Mesothelial cell of epicardium (in vitro differentiated cells): ENCODE measurements at regions not wholly inside any gene's neighbourhood (a gene's known extent, or its start where the extent isn't known, plus 50 kb on each side); places are given as distances from the start of the nearest gene placed in this dataset.
"Not testable (repeated sequence)": the region's sequence is repeated elsewhere in the genome, so short reads cannot be mapped to it uniquely, and the experiment has no call there.

Experiments used
- DNase-seq, 2 experiments: peaks; one replicate each; pipeline ENCODE4 v3.0.0; 2021; ENCODE audit warnings: low spot score in 2 of 2; ENCODE audit not compliant: unreplicated experiment in 2 of 2
- H3K27ac Mint-ChIP-seq: 2 replicates; pipeline ENCODE4 v1.8.0; 2021; ENCODE audit warnings: mixed read lengths
- H3K27me3 Mint-ChIP-seq: 2 replicates; pipeline ENCODE4 v1.8.0; 2021; ENCODE audit warnings: low read depth, mixed read lengths
- H3K36me3 Mint-ChIP-seq: 2 replicates; pipeline ENCODE4 v1.8.0; 2021; ENCODE audit warnings: mixed read lengths
- H3K4me1 Mint-ChIP-seq: 2 replicates; pipeline ENCODE4 v1.8.0; 2021; ENCODE audit warnings: mixed read lengths
- H3K4me3 Mint-ChIP-seq: 2 replicates; pipeline ENCODE4 v1.8.0; 2021; ENCODE audit warnings: mild to moderate bottlenecking, moderate library complexity, mixed read lengths
- H3K9me3 Mint-ChIP-seq: 2 replicates; pipeline ENCODE4 v1.8.0; 2021; ENCODE audit warnings: mixed read lengths
- CTCF ChIP-seq: fragments of 200-600 bp; sonication (generic); IDR thresholded peaks from one replicate; pipeline ENCODE4 v1.5.0; 2021; ENCODE audit warnings: antibody characterized with exemption; ENCODE audit not compliant: unreplicated experiment

GRCh38 chr5:3155046-3155445, 403.6 kb upstream of the IRX2 start:
- H3K27ac Mint-ChIP-seq, result no peak overlapping the region
- H3K9me3 Mint-ChIP-seq, result peaks cover 7% of the 10 kb centered on the region

GRCh38 chr5:3153906-3154305, 402.4 kb upstream of the IRX2 start:
- Mint-ChIP-seq H3K27ac (no peak overlapping the region), H3K4me3 (no peak overlapping the region), H3K4me1 (peaks cover 15% of the 10 kb centered on the region), H3K9me3 (peaks cover 7% of the 10 kb centered on the region), H3K27me3 (peaks cover 10% of the 10 kb centered on the region), H3K36me3 (no peaks in the 10 kb centered on the region)
- no peak for DNase-seq
- TF ChIP-seq CTCF, result no peak

More at GRCh38 chr5:3155046-3155445, 403.6 kb upstream of the IRX2 start:
- no peaks in the 10 kb centered on the region for H3K36me3 Mint-ChIP-seq
- TF ChIP-seq CTCF, result no peak
- DNase-seq, result no peak
- peaks cover 3% of the 10 kb centered on the region for H3K27me3 Mint-ChIP-seq
- H3K4me1 Mint-ChIP-seq, result peaks cover 15% of the 10 kb centered on the region
- no peak overlapping the region for H3K4me3 Mint-ChIP-seq

- Mint-ChIP-seq H3K27me3 (peaks cover 11% of the 10 kb centered on the region), H3K4me3 (no peak overlapping the region), H3K4me1 (peaks cover 15% of the 10 kb centered on the region), H3K9me3 (peaks cover 4% of the 10 kb centered on the region), H3K27ac (no peak overlapping the region), H3K36me3 (no peaks in the 10 kb centered on the region)
- DNase-seq, result no peak
- TF ChIP-seq CTCF, result no peak
Observed at GRCh38 chr5:3153226-3153858, 401.9 kb upstream of the IRX2 start.

GRCh38 chr5:3149899-3150298, 398.4 kb upstream of the IRX2 start:
- no peaks in the 10 kb centered on the region for H3K36me3 Mint-ChIP-seq
- no peaks in the 10 kb centered on the region for H3K9me3 Mint-ChIP-seq
- peaks cover 15% of the 10 kb centered on the region for H3K4me1 Mint-ChIP-seq
- peaks cover 11% of the 10 kb centered on the region for H3K27me3 Mint-ChIP-seq
- H3K27ac Mint-ChIP-seq, result no peak overlapping the region
- no peak overlapping the region for H3K4me3 Mint-ChIP-seq
- TF ChIP-seq CTCF, result no peak
- DNase-seq, result no peak

GRCh38 chr5:3147405-3147804, 395.9 kb upstream of the IRX2 start:
- not testable (repeated sequence) for DNase-seq, H3K4me3 Mint-ChIP-seq, H3K4me1 Mint-ChIP-seq, H3K27ac Mint-ChIP-seq, H3K9me3 Mint-ChIP-seq, H3K36me3 Mint-ChIP-seq
- H3K27me3 Mint-ChIP-seq, result peaks cover 11% of the 10 kb centered on the region

- no peak for DNase-seq
- Mint-ChIP-seq H3K9me3 (no peaks in the 10 kb centered on the region), H3K27me3 (peaks cover 11% of the 10 kb centered on the region), H3K4me3 (no peak overlapping the region), H3K27ac (no peak overlapping the region), H3K36me3 (no peaks in the 10 kb centered on the region), H3K4me1 (no peaks in the 10 kb centered on the region)
- no peak for TF ChIP-seq CTCF
Observed at GRCh38 chr5:3145641-3146040, 394.2 kb upstream of the IRX2 start.
